ENCODE measurements at regions not wholly inside any gene's neighbourhood (a gene's known extent, or its start where the extent isn't known, plus 50 kb on each side); places are given as distances from the start of the nearest gene placed in this dataset.

- no peak for TF ChIP-seq ZNF645 (tag by site-specific recombination; IDR thresholded peaks at IDR 0.05)
- no peak for TF ChIP-seq ZNF239 (tag by site-specific recombination; IDR thresholded peaks at IDR 0.05)
- peak; percentile 81; the same call in 1 of the 2 replicates for TF ChIP-seq ZNF488 (tag by site-specific recombination; IDR thresholded peaks at IDR 0.05)
- no peak for TF ChIP-seq ZNF707 (tag by site-specific recombination; IDR thresholded peaks at IDR 0.05)
- TF ChIP-seq ZNF623 (tag by site-specific recombination; IDR thresholded peaks at IDR 0.05): peak; percentile 28; the same call in 1 of the 2 replicates
- no peak for TF ChIP-seq ZNF202 (tag by site-specific recombination; IDR thresholded peaks at IDR 0.05; ENCODE audit: borderline replicate concordance)
- no peak; the same call in 1 of the 2 replicates for TF ChIP-seq ZSCAN23 (tag by site-specific recombination; IDR thresholded peaks at IDR 0.05)
- no peak; the same call in 1 of the 2 replicates for TF ChIP-seq ZSCAN30 (tag by site-specific recombination; IDR thresholded peaks at IDR 0.05)
- peak; percentile 68 for TF ChIP-seq ZSCAN4 (tag by site-specific recombination; IDR thresholded peaks at IDR 0.05)
- TF ChIP-seq PRDM6 (tag by site-specific recombination; IDR thresholded peaks at IDR 0.05): peak; percentile 98
- TF ChIP-seq ZNF302 (tag by site-specific recombination; IDR thresholded peaks at IDR 0.05; ENCODE audit: low read depth): no peak
- peak; percentile 97 for TF ChIP-seq OVOL3 (tag by site-specific recombination; IDR thresholded peaks at IDR 0.05)
- no peak; the same call in 1 of the 2 replicates for TF ChIP-seq YY1 (tag by site-specific recombination; IDR thresholded peaks at IDR 0.05)
- peak; percentile 99 for TF ChIP-seq FEZF1 (tag by site-specific recombination; IDR thresholded peaks at IDR 0.05)
- TF ChIP-seq ZNF362 (tag by site-specific recombination; IDR thresholded peaks at IDR 0.05): 0 out of 2 replicates have a peak, but pooled peaks have one; percentile 61
- no peak for TF ChIP-seq ZNF677 (tag by site-specific recombination; IDR thresholded peaks at IDR 0.05)
- TF ChIP-seq ZNF146 (tag by site-specific recombination; IDR thresholded peaks at IDR 0.05): peak; percentile 12; the same call in 1 of the 2 replicates
- TF ChIP-seq IKZF3 (tag by site-specific recombination; IDR thresholded peaks at IDR 0.05): peak; percentile 88
- 0 out of 2 replicates have a peak, but pooled peaks have one; percentile 14 for TF ChIP-seq ZNF654 (tag by site-specific recombination; IDR thresholded peaks at IDR 0.05; ENCODE audit: low read depth)
- no peak for TF ChIP-seq ZNF704 (tag by site-specific recombination; IDR thresholded peaks at IDR 0.05)
- no peak for TF ChIP-seq ZNF114 (tag by site-specific recombination; IDR thresholded peaks at IDR 0.05)
- TF ChIP-seq ZSCAN5A (tag by site-specific recombination; IDR thresholded peaks at IDR 0.05): no peak
- TF ChIP-seq ZSCAN16 (tag by site-specific recombination; IDR thresholded peaks at IDR 0.05): peak; percentile 31; the same call in 1 of the 2 replicates
- TF ChIP-seq PRDM10 (tag by site-specific recombination; IDR thresholded peaks at IDR 0.05): no peak; the same call in 1 of the 2 replicates
These were observed 101.4 kb upstream of the PDE5A start (continued) for GRCh38 chr4:119729835-119730670.

All from HEK293 (cell line).